ENCODE measurements at regions not wholly inside any gene's neighbourhood (a gene's known extent, or its start where the extent isn't known, plus 50 kb on each side); places are given as distances from the start of the nearest gene placed in this dataset.

DNA sequence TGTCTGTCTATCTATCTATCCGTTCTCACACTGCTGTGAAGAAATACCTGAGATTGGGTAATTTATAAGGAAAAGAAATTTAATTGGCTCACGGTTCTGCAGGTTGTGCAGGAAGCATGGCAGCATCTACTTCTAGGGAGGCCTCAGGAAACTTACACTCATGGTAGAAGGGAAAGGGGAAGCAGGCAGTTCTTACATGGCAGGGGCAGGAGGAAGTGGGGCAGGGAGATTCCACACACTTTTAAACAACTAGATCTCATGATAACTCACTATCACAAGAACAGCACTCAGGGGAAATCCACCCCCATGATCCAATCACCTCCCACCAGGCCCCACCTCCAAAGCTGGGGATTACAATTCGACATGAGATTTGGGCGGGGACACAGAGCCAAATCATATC is 105.3 kb downstream of the SLC10A2 start:
- whole genome bisulfite sequencing, 2 donors (ENCODE audit: extremely low coverage in 2 of 2, insufficient read length in 2 of 2, insufficient replicate concordance in 1 of 2): no CpG with 5 or more reads among the region's 4 CpGs

DNA sequence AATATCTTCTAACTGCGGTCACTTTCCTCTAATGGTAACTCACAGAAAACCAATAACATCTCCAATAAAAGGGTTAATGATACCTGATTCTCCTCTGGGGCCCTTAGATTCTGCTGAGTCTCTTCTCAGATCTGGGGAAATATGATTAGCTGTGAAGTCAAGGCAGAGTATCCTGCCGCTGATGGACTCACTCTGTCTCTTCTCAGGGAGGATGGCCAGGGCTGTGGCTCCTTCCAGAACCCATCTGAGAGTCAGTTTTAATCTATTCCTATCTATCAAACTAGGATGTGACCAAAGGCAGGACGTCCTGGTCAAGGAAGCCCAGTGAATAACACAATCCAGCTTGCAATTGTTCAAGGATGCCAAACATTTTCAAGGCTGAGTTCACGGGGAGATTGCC is 109.8 kb downstream of the SLC10A2 start:
- Histone ChIP-seq H3K27me3 (ENCODE audit: control insufficient read depth in 3 of 3, insufficient read depth in 3 of 3, low read depth in 1 of 3, low read length in 3 of 3) (peaks cover 0 to 7% (median 0%) of the 10 kb centered on the region in 3 experiments), H3K9me3 (replicated peaks in 1 of 2; ENCODE audit: control insufficient read depth in 2 of 2, insufficient read depth in 1 of 2, low read depth in 1 of 2, low read length in 2 of 2) (no peaks in the 10 kb centered on the region), H2BK120ac (ENCODE audit: low read depth, low read length) (no peak overlapping the region), H2AFZ (ENCODE audit: low read length) (no peak overlapping the region), H4K8ac (ENCODE audit: low read depth, low read length) (no peak overlapping the region), H2BK12ac (ENCODE audit: low read length) (no peak overlapping the region), H4K91ac (ENCODE audit: low read depth, low read length, poor library complexity) (no peak overlapping the region), H2BK15ac (ENCODE audit: low read length) (no peak overlapping the region), H3K4me2 (ENCODE audit: insufficient read depth, low read length, poor library complexity, severe bottlenecking) (no peak overlapping the region), H3K4ac (ENCODE audit: low read length) (no peak overlapping the region), H3K36me3 (replicated peaks in 1 of 2; ENCODE audit: control insufficient read depth in 2 of 2, insufficient read depth in 2 of 2, low read length in 2 of 2) (no peaks in the 10 kb centered on the region), H3K9ac (ENCODE audit: low read depth, low read length, poor library complexity) (no peak overlapping the region), H3K27ac (replicated peaks; ENCODE audit: low read length) (no peak overlapping the region), H2BK5ac (ENCODE audit: low read length) (no peak overlapping the region), H3K23ac (ENCODE audit: low read depth, low read length, poor library complexity) (no peak overlapping the region), H3K14ac (ENCODE audit: low read length) (no peak overlapping the region), H2AK5ac (ENCODE audit: low read depth, low read length) (no peak overlapping the region), H3K4me1 (ENCODE audit: control insufficient read depth in 2 of 2, insufficient read depth in 1 of 2, low read depth in 1 of 2, low read length in 2 of 2) (no peaks in the 10 kb centered on the region), H3K18ac (ENCODE audit: low read length) (no peak overlapping the region), H3K4me3 (ENCODE audit: low read length in 2 of 2) (no peak overlapping the region), H3K79me1 (ENCODE audit: low read depth, low read length) (no peaks in the 10 kb centered on the region)
- DNase-seq (ENCODE audit: low spot score): no peak
- no CpG with 5 or more reads among the region's 4 CpGs for WGBS, 2 donors (ENCODE audit: extremely low coverage in 2 of 2, insufficient read length in 2 of 2, insufficient replicate concordance in 1 of 2)

More for the DNA sequence above, 105.3 kb downstream of the SLC10A2 start:
- Histone ChIP-seq H2AFZ (ENCODE audit: low read length) (no peak overlapping the region), H3K27ac (replicated peaks; ENCODE audit: low read length) (no peak overlapping the region), H3K4me2 (ENCODE audit: insufficient read depth, low read length, poor library complexity, severe bottlenecking) (no peak overlapping the region), H3K4me3 (ENCODE audit: low read length in 2 of 2) (no peak overlapping the region), H3K23ac (ENCODE audit: low read depth, low read length, poor library complexity) (no peak overlapping the region), H4K8ac (ENCODE audit: low read depth, low read length) (no peak overlapping the region), H3K36me3 (replicated peaks in 1 of 2; ENCODE audit: control insufficient read depth in 2 of 2, insufficient read depth in 2 of 2, low read length in 2 of 2) (no peaks in the 10 kb centered on the region), H3K18ac (ENCODE audit: low read length) (no peak overlapping the region), H2AK5ac (ENCODE audit: low read depth, low read length) (no peak overlapping the region), H3K9ac (ENCODE audit: low read depth, low read length, poor library complexity) (no peak overlapping the region), H3K9me3 (replicated peaks in 1 of 2; ENCODE audit: control insufficient read depth in 2 of 2, insufficient read depth in 1 of 2, low read depth in 1 of 2, low read length in 2 of 2) (no peaks in the 10 kb centered on the region), H3K27me3 (ENCODE audit: control insufficient read depth in 3 of 3, insufficient read depth in 3 of 3, low read depth in 1 of 3, low read length in 3 of 3) (peaks cover 0 to 15% (median 0%) of the 10 kb centered on the region in 3 experiments), H3K79me1 (ENCODE audit: low read depth, low read length) (no peaks in the 10 kb centered on the region), H2BK12ac (ENCODE audit: low read length) (no peak overlapping the region), H2BK5ac (ENCODE audit: low read length) (no peak overlapping the region), H4K91ac (ENCODE audit: low read depth, low read length, poor library complexity) (no peak overlapping the region), H3K14ac (ENCODE audit: low read length) (no peak overlapping the region), H3K4me1 (ENCODE audit: control insufficient read depth in 2 of 2, insufficient read depth in 1 of 2, low read depth in 1 of 2, low read length in 2 of 2) (no peaks in the 10 kb centered on the region), H2BK120ac (ENCODE audit: low read depth, low read length) (no peak overlapping the region), H3K4ac (ENCODE audit: low read length) (no peak overlapping the region), H2BK15ac (ENCODE audit: low read length) (no peak overlapping the region)
- DNase-seq (ENCODE audit: low spot score): no peak

DNA sequence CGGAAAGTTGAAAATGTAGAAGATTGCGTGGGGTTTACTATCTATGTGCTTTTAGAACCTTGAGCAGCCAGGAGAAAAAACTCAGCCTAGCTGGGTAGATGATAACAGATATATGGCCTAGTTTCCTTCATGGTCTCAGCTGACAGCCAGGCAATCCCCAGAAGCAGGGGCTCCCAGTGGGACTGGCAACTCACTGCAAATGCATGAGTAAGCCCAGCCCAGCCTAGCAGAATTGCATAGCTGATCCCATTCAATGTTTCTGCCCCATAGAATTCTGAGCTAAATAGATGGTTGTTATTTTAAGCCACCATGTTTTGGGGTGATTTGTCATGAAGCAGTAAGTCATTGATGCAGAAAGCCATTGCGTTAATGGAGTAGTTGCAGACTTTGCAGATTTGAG is 108.5 kb downstream of the ERCC5 start:
- Histone ChIP-seq H3K4me3 (ENCODE audit: low read length in 2 of 2) (no peak overlapping the region), H2BK120ac (ENCODE audit: low read depth, low read length) (no peak overlapping the region), H4K8ac (ENCODE audit: low read depth, low read length) (no peak overlapping the region), H3K9me3 (replicated peaks in 1 of 2; ENCODE audit: control insufficient read depth in 2 of 2, insufficient read depth in 1 of 2, low read depth in 1 of 2, low read length in 2 of 2) (no peaks in the 10 kb centered on the region), H3K14ac (ENCODE audit: low read length) (no peak overlapping the region), H3K27ac (replicated peaks; ENCODE audit: low read length) (no peak overlapping the region), H3K36me3 (replicated peaks in 1 of 2; ENCODE audit: control insufficient read depth in 2 of 2, insufficient read depth in 2 of 2, low read length in 2 of 2) (no peaks in the 10 kb centered on the region), H3K18ac (ENCODE audit: low read length) (no peak overlapping the region), H4K91ac (ENCODE audit: low read depth, low read length, poor library complexity) (no peak overlapping the region), H2BK5ac (ENCODE audit: low read length) (no peak overlapping the region), H2BK15ac (ENCODE audit: low read length) (no peak overlapping the region), H3K27me3 (ENCODE audit: control insufficient read depth in 3 of 3, insufficient read depth in 3 of 3, low read depth in 1 of 3, low read length in 3 of 3) (peaks cover 0 to 6% (median 0%) of the 10 kb centered on the region in 3 experiments), H3K4me2 (ENCODE audit: insufficient read depth, low read length, poor library complexity, severe bottlenecking) (no peak overlapping the region), H3K9ac (ENCODE audit: low read depth, low read length, poor library complexity) (no peak overlapping the region), H2BK12ac (ENCODE audit: low read length) (no peak overlapping the region), H2AK5ac (ENCODE audit: low read depth, low read length) (no peak overlapping the region), H3K4ac (ENCODE audit: low read length) (no peak overlapping the region), H3K4me1 (ENCODE audit: control insufficient read depth in 2 of 2, insufficient read depth in 1 of 2, low read depth in 1 of 2, low read length in 2 of 2) (no peaks in the 10 kb centered on the region), H3K23ac (ENCODE audit: low read depth, low read length, poor library complexity) (no peak overlapping the region), H3K79me1 (ENCODE audit: low read depth, low read length) (no peaks in the 10 kb centered on the region), H2AFZ (ENCODE audit: low read length) (no peak overlapping the region)
- WGBS, 2 donors (ENCODE audit: extremely low coverage in 2 of 2, insufficient read length in 2 of 2, insufficient replicate concordance in 1 of 2): no CpG with 5 or more reads among the region's 3 CpGs
- no peak for DNase-seq (ENCODE audit: low spot score)

DNA sequence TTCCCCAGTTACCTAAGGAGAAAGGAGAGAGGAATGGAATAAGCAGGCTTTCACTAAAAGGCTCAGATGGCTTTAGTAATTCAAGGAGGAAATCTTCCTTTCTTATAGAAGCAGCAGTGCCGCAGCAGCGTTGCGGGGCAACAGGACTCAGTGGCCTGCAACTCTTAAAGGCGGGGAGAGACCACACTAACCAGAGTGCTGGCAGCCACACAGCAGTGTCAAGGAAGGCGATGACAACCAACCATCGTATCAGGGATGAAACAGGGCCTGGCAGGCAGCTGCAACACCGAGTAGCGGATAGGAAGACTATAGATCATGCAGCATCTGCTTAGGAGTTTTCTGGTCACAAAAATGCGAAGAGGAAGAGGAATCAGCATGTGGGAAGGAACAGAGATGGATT is 106.0 kb downstream of the ERCC5 start:
- no peaks in the 10 kb centered on the region for H3K36me3 ChIP-seq (replicated peaks in 1 of 2; ENCODE audit: control insufficient read depth in 2 of 2, insufficient read depth in 2 of 2, low read length in 2 of 2)
- no peaks in the 10 kb centered on the region for H3K9me3 ChIP-seq (replicated peaks in 1 of 2; ENCODE audit: control insufficient read depth in 2 of 2, insufficient read depth in 1 of 2, low read depth in 1 of 2, low read length in 2 of 2)
- H3K4me1 ChIP-seq (ENCODE audit: control insufficient read depth in 2 of 2, insufficient read depth in 1 of 2, low read depth in 1 of 2, low read length in 2 of 2): peaks cover 0 to 2% of the 10 kb centered on the region in 2 donors
- no peak overlapping the region for H3K9ac ChIP-seq (ENCODE audit: low read depth, low read length, poor library complexity)
- no peak overlapping the region for H3K27ac ChIP-seq (replicated peaks; ENCODE audit: low read length)
- no peak overlapping the region for H4K8ac ChIP-seq (ENCODE audit: low read depth, low read length)
- no peak overlapping the region for H2BK120ac ChIP-seq (ENCODE audit: low read depth, low read length)
- H2BK15ac ChIP-seq (ENCODE audit: low read length): no peak overlapping the region
- H4K91ac ChIP-seq (ENCODE audit: low read depth, low read length, poor library complexity): no peak overlapping the region
- no peak for DNase-seq (ENCODE audit: low spot score)
- no peak overlapping the region for H2BK5ac ChIP-seq (ENCODE audit: low read length)
- H2AFZ ChIP-seq (ENCODE audit: low read length): no peak overlapping the region
- no peak overlapping the region for H3K14ac ChIP-seq (ENCODE audit: low read length)
- no peaks in the 10 kb centered on the region for H3K79me1 ChIP-seq (ENCODE audit: low read depth, low read length)
- H2AK5ac ChIP-seq (ENCODE audit: low read depth, low read length): no peak overlapping the region
- H2BK12ac ChIP-seq (ENCODE audit: low read length): no peak overlapping the region
- no peak overlapping the region for H3K23ac ChIP-seq (ENCODE audit: low read depth, low read length, poor library complexity)
- H3K4me2 ChIP-seq (ENCODE audit: insufficient read depth, low read length, poor library complexity, severe bottlenecking): no peak overlapping the region
- H3K27me3 ChIP-seq (ENCODE audit: control insufficient read depth in 3 of 3, insufficient read depth in 3 of 3, low read depth in 1 of 3, low read length in 3 of 3): no peaks in the 10 kb centered on the region
- H3K18ac ChIP-seq (ENCODE audit: low read length): peak overlapping the region; percentile 5
- no peak overlapping the region for H3K4me3 ChIP-seq (ENCODE audit: low read length in 2 of 2)
- no peak overlapping the region for H3K4ac ChIP-seq (ENCODE audit: low read length)
- no CpG with 5 or more reads among the region's 9 CpGs for WGBS, 2 donors (ENCODE audit: extremely low coverage in 2 of 2, insufficient read length in 2 of 2, insufficient replicate concordance in 1 of 2)

All from neuronal stem cell (in vitro differentiated cells).